OCI-LY7 (cell line): ENCODE measurements at regions not wholly inside any gene's neighbourhood (a gene's known extent, or its start where the extent isn't known, plus 50 kb on each side); places are given as distances from the start of the nearest gene placed in this dataset.

Experiments
- BruUV-seq: library from RNA; stranded (reverse); fragments of 400-500 nt; replicated peaks from 2 replicates; lab custom pipeline; 2021; lab: Mats Ljungman, UMichigan
- CTCF ChIA-PET: fragments of 300-600 bp; sonication (Branson Sonifier 250); formaldehyde crosslinking; loops from one replicate; lab custom pipeline; 2022; ENCODE audit warnings: antibody characterized with exemption; ENCODE audit not compliant: unreplicated experiment; lab: Charles Lee
- POLR2A ChIA-PET: fragments of 300-600 bp; sonication (Branson Sonifier 250); formaldehyde crosslinking; loops from one replicate; lab custom pipeline; 2022; ENCODE audit warnings: antibody characterized with exemption; lab: Charles Lee
- DNase-seq: peaks from one replicate; pipeline ENCODE4 v3.0.0-alpha.2; 2015; ENCODE audit warnings: low spot score
- H2AFZ ChIP-seq: fragments of 200-600 bp; sonication (generic), shearing (Covaris generic); 2 replicates; pipeline ENCODE4 v1.6.1; 2014; ENCODE audit warnings: mild to moderate bottlenecking, antibody characterized with exemption, low read length, moderate library complexity
- H3K27ac ChIP-seq: fragments of 200-600 bp; sonication (generic); 2 replicates; pipeline ENCODE4 v1.5.1; 2014; ENCODE audit warnings: mixed run types, low read depth, mild to moderate bottlenecking, moderate library complexity, low read length, inconsistent platforms; ENCODE audit not compliant: poor library complexity, severe bottlenecking
- H3K36me3 ChIP-seq: fragments of 200-600 bp; sonication (generic); 2 replicates; pipeline ENCODE4 v1.6.1; 2014; ENCODE audit warnings: mild to moderate bottlenecking, antibody characterized with exemption, low read length, moderate library complexity, mixed read lengths; ENCODE audit not compliant: insufficient read depth
- H3K4me1 ChIP-seq: fragments of 200-600 bp; sonication (generic); 2 replicates; pipeline ENCODE4 v1.5.1; 2014; ENCODE audit warnings: mild to moderate bottlenecking, low read length; ENCODE audit not compliant: insufficient read depth, poor library complexity, severe bottlenecking
- H3K4me2 ChIP-seq: fragments of 200-600 bp; sonication (generic); 2 replicates; pipeline ENCODE4 v1.6.1; 2014; ENCODE audit warnings: mild to moderate bottlenecking, low read length
- H3K4me3 ChIP-seq: fragments of 200-600 bp; sonication (generic); 2 replicates; pipeline ENCODE4 v1.5.1; 2014; ENCODE audit warnings: mild to moderate bottlenecking, low read depth, low read length; ENCODE audit not compliant: poor library complexity, severe bottlenecking
- H3K79me2 ChIP-seq: fragments of 200-600 bp; sonication (generic); 2 replicates; pipeline ENCODE4 v1.6.1; 2016; ENCODE audit warnings: low read depth, mild to moderate bottlenecking, low read length, moderate library complexity, mixed read lengths; ENCODE audit not compliant: insufficient read depth
- H3K9me2 ChIP-seq: fragments of 200-600 bp; sonication (generic); 2 replicates; pipeline ENCODE4 v1.6.1; 2016; ENCODE audit warnings: mild to moderate bottlenecking, low read length, mixed read lengths; ENCODE audit not compliant: insufficient read depth
- H3K9me3 ChIP-seq: fragments of 200-600 bp; sonication (generic); 2 replicates; pipeline ENCODE4 v1.6.1; 2014; ENCODE audit warnings: mild to moderate bottlenecking, mixed run types, low read length, mixed read lengths
- H4K20me1 ChIP-seq: fragments of 200-600 bp; sonication (generic); 2 replicates; pipeline ENCODE4 v1.6.1; 2014; ENCODE audit warnings: mild to moderate bottlenecking, antibody characterized with exemption, low read length, moderate library complexity, mixed read lengths; ENCODE audit not compliant: insufficient read depth
- CTCF ChIP-seq: fragments of 200-600 bp; sonication (generic); conservative IDR thresholded peaks from 2 replicates; pipeline ENCODE4 v1.5.1; 2014; ENCODE audit warnings: mild to moderate bottlenecking, antibody characterized with exemption, low read length, moderate library complexity, mixed read lengths
- EZH2phosphoT487 ChIP-seq: fragments of 200-600 bp; sonication (generic); IDR thresholded peaks from 2 replicates; pipeline ENCODE4 v1.6.1; 2018; ENCODE audit warnings: low read depth, borderline replicate concordance, mild to moderate bottlenecking, mixed run types, antibody characterized with exemption, low read length, moderate library complexity, mixed read lengths
- intact Hi-C: fragments of 100-400 bp; cut with micrococcal nuclease; formaldehyde crosslinking; loops from one replicate; pipeline ENCODE4 v1.10.0; 2022; ENCODE audit not compliant: unreplicated experiment

GRCh38 chr2:60306267-60306861 is 247.1 kb downstream of the BCL11A start:
- Histone ChIP-seq H3K79me2 (no peaks in the 10 kb centered on the region), H3K9me2 (no peaks in the 10 kb centered on the region), H3K36me3 (no peaks in the 10 kb centered on the region), H3K4me2 (peak overlapping the region; percentile 39), H4K20me1 (no peaks in the 10 kb centered on the region), H3K4me3 (no peak overlapping the region), H3K4me1 (peaks cover 88% of the 10 kb centered on the region), H2AFZ (peak overlapping the region; percentile 96), H3K9me3 (no peaks in the 10 kb centered on the region), H3K27ac (peak overlapping the region; percentile 2)
- ChIA-PET CTCF (interaction anchor here (0.6 kb wide), 1 partner anchor 235 kb away, joined by 3 read pairs; no protein-coding TSS in a partner anchor), POLR2A (interaction anchor here (0.6 to 5.4 kb wide), 8 partner anchors 9 to 255 kb away, joined by 3 to 26 read pairs (median 4); no protein-coding TSS in a partner anchor)
- no TSS peak for BruUV-seq
- TF ChIP-seq EZH2phosphoT487 (no peak), CTCF (no peak)
- DNase-seq = no peak
- intact Hi-C loops = no loop called here

- Histone ChIP-seq H4K20me1 (no peaks in the 10 kb centered on the region), H3K9me3 (no peaks in the 10 kb centered on the region), H3K4me3 (no peak overlapping the region), H3K36me3 (no peaks in the 10 kb centered on the region), H3K4me1 (peaks cover 61% of the 10 kb centered on the region), H3K9me2 (no peaks in the 10 kb centered on the region), H3K79me2 (no peaks in the 10 kb centered on the region), H3K4me2 (no peak overlapping the region), H3K27ac (no peak overlapping the region), H2AFZ (peak overlapping the region; percentile 10; the same call in 1 of the 2 replicates)
- POLR2A ChIA-PET = interaction anchor here (0.6 to 5.4 kb wide), 8 partner anchors 8 to 153 kb away, joined by 3 to 28 read pairs (median 6); no protein-coding TSS in a partner anchor
- TF ChIP-seq CTCF (no peak), EZH2phosphoT487 (no peak)
- DNase-seq = no peak
- intact Hi-C loops = no loop called here
- no TSS peak for BruUV-seq
- CTCF ChIA-PET = interaction anchor here (1.0 to 1.3 kb wide), 2 partner anchors 9 to 15 kb away, joined by 8 to 11 read pairs; no protein-coding TSS in a partner anchor
Observed at GRCh38 chr2:60303680-60304079, 249.8 kb downstream of the BCL11A start.
